ENCODE measurements at regions not wholly inside any gene's neighbourhood (a gene's known extent, or its start where the extent isn't known, plus 50 kb on each side); places are given as distances from the start of the nearest gene placed in this dataset.

DNA sequence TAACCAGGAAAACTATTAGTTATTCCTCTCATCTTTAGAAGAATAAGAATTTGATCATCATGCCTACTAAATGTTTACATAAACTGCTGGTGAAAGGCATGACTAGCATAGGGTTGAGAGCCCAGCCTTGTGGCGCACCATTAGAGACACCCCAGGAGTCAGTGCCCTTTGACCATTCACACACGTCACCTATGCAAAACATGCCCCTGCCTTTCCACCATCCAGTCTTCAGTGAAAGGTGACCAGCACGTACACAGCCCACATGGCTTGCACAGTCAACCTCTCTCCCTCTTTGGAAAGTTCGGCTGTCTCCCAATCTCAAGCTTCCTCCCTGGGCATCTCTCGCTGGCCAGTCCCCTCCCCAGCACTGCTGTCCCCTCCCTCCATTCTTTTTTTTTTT, 150.3 kb downstream of the ENGASE start:
- H3K36me3 ChIP-seq, result no peaks in the 10 kb centered on the region
- H3K27me3 ChIP-seq, result peaks cover 0 to 58% of the 10 kb centered on the region in 2 donors

DNA sequence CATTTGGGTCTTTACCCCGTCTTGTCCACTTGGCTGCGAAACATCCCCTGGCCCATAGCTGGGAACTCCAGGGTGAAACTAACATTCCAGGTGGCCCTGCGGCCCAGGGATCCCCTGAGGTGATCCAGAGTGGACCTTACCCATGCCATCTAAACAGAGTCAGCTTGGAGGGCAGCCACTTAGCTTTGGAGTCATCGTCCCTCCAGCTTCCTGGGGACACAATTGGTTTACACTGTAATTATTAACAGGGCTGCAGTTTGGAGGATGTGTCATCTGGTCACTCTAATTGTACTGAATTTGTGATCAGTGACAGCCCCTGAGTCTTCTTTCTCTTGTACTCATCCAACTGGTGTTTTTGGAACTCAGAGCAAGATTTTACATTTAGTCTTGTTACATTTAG, 149.9 kb downstream of the ENGASE start:
- no peak overlapping the region for H3K27ac ChIP-seq
- no peak for DNase-seq (ENCODE audit: low spot score in 2 of 2)
- no peaks in the 10 kb centered on the region for H3K9me3 ChIP-seq
- H3K36me3 ChIP-seq, result no peaks in the 10 kb centered on the region
- no peak overlapping the region for H3K4me3 ChIP-seq
- peaks cover 0 to 62% of the 10 kb centered on the region in 2 donors for H3K27me3 ChIP-seq
- H3K4me1 ChIP-seq, result peaks cover 0 to 13% (median 0%) of the 10 kb centered on the region in 4 donors
- TF ChIP-seq, protein P1, sequence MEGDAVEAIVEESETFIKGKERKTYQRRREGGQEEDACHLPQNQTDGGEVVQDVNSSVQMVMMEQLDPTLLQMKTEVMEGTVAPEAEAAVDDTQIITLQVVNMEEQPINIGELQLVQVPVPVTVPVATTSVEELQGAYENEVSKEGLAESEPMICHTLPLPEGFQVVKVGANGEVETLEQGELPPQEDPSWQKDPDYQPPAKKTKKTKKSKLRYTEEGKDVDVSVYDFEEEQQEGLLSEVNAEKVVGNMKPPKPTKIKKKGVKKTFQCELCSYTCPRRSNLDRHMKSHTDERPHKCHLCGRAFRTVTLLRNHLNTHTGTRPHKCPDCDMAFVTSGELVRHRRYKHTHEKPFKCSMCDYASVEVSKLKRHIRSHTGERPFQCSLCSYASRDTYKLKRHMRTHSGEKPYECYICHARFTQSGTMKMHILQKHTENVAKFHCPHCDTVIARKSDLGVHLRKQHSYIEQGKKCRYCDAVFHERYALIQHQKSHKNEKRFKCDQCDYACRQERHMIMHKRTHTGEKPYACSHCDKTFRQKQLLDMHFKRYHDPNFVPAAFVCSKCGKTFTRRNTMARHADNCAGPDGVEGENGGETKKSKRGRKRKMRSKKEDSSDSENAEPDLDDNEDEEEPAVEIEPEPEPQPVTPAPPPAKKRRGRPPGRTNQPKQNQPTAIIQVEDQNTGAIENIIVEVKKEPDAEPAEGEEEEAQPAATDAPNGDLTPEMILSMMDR (IDR thresholded peaks at IDR 0.05), result no peak
- no peak for TF ChIP-seq POLR2A (IDR thresholded peaks at IDR 0.05)
- WGBS, 2 donors, result 47 to 65% methylated on average over 4 of the region's 4 CpGs

More for the DNA sequence above, 150.3 kb downstream of the ENGASE start:
- TF ChIP-seq POLR2A (IDR thresholded peaks at IDR 0.05) (no peak), EP300 (IDR thresholded peaks at IDR 0.05) (no peak)
- TF ChIP-seq, protein P1 (IDR thresholded peaks at IDR 0.05), result no peak
- Histone ChIP-seq H3K9me3 (no peaks in the 10 kb centered on the region), H3K27ac (no peak overlapping the region), H3K4me3 (no peak overlapping the region), H3K4me1 (peaks cover 0 to 13% (median 0%) of the 10 kb centered on the region in 4 donors)
- 72 to 73% methylated on average over 5 of the region's 5 CpGs for WGBS, 2 donors
- DNase-seq (ENCODE audit: low spot score in 2 of 2), result no peak

DNA sequence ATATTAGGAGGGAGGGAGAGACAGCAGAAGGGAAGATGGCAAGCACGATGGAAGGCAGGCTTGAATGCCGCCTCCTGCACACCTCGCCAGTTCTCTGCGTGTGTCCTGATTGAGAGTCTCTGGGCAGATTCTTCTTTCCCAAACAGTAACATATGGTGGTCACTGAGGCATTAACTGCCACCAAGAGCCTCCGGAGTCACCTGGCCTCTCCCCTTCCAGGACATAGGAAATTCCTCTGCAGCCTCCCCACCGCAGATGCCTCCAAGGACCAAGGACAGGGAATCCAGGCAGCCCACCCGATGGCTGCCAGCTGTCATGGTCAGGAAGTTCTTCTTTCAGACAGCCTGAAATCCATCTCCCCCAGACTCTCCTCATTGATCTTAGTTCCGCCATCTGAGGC, 149.3 kb downstream of the ENGASE start:
- no peak for DNase-seq (ENCODE audit: low spot score in 2 of 2)
- Histone ChIP-seq H3K4me1 (peaks cover 0 to 13% (median 0%) of the 10 kb centered on the region in 4 donors), H3K27ac (no peak overlapping the region), H3K36me3 (no peaks in the 10 kb centered on the region), H3K9me3 (no peaks in the 10 kb centered on the region), H3K4me3 (no peak overlapping the region), H3K27me3 (peaks cover 0 to 67% of the 10 kb centered on the region in 2 donors)
- WGBS, 2 donors, result 69 to 74% methylated on average over 8 of the region's 8 CpGs
- TF ChIP-seq, protein P1 (IDR thresholded peaks at IDR 0.05), result no peak
- TF ChIP-seq EP300 (IDR thresholded peaks at IDR 0.05) (no peak), POLR2A (IDR thresholded peaks at IDR 0.05) (no peak)

DNA sequence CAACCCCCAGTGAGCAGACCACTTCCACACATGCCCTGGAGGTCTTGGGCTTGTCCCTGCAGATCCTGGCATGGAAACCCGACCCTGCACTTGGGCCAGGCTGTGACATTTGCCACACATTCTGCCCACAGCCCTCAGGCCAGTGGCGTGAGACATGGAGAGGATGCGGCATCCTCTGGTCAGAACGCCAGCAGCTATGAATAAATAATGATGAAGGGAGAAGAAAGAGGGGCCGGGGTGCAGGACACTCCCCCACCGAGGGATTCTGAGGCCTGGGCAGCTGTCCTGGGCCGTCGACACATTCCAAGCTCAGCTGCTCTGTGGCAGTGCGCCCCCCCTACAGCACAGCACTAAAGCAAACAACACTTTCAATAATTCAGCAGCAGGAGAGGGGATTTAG, 148.8 kb downstream of the ENGASE start:
- no peaks in the 10 kb centered on the region for H3K36me3 ChIP-seq
- peaks cover 0 to 13% (median 0%) of the 10 kb centered on the region in 4 donors for H3K4me1 ChIP-seq
- peaks cover 0 to 72% of the 10 kb centered on the region in 2 donors for H3K27me3 ChIP-seq
- no peak for DNase-seq (ENCODE audit: low spot score in 2 of 2)
- no peak overlapping the region for H3K27ac ChIP-seq
- TF ChIP-seq POLR2A (IDR thresholded peaks at IDR 0.05), result no peak
- TF ChIP-seq, protein P1 (IDR thresholded peaks at IDR 0.05), result no peak
- TF ChIP-seq EP300 (IDR thresholded peaks at IDR 0.05), result no peak
- H3K4me3 ChIP-seq, result no peak overlapping the region
- H3K9me3 ChIP-seq, result no peaks in the 10 kb centered on the region
- WGBS, 2 donors, result 37 to 51% methylated on average over 9 of the region's 9 CpGs

DNA sequence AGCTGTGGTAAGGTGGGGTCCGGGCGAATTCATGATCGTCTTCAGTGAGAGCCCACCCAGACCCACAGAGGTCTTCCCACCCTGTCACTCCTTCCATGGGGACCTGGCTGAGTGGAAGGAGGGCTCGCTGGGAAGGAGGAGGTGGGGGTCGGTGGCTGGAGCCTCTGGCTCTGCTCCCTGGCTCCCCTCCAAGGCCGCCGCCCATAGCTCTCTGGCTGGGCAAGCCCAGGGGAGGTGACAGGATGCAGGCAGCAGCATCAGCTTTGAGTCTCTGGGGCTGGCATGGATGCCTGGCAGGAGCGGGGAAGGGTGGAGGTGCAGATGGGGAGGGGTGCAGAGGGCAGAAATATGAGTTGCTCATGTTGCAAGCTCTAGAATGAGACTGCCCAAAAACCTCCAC, 147.0 kb downstream of the ENGASE start:
- Histone ChIP-seq H3K36me3 (no peaks in the 10 kb centered on the region), H3K9me3 (no peaks in the 10 kb centered on the region), H3K4me3 (no peak overlapping the region), H3K4me1 (peaks cover 0 to 13% (median 0%) of the 10 kb centered on the region in 4 donors), H3K27me3 (peaks cover 0 to 91% of the 10 kb centered on the region in 2 donors), H3K27ac (no peak overlapping the region)
- WGBS, 2 donors, result 59 to 69% methylated on average over 8 of the region's 8 CpGs
- no peak for DNase-seq (ENCODE audit: low spot score in 2 of 2)
- TF ChIP-seq POLR2A (IDR thresholded peaks at IDR 0.05), result no peak
- no peak for TF ChIP-seq EP300 (IDR thresholded peaks at IDR 0.05)
- TF ChIP-seq, protein P1 (IDR thresholded peaks at IDR 0.05), result no peak

Measured in tibial nerve (tissue), 4 donors.